Right lobe of liver (tissue), 4 donors: ENCODE measurements at regions not wholly inside any gene's neighbourhood (a gene's known extent, or its start where the extent isn't known, plus 50 kb on each side); places are given as distances from the start of the nearest gene placed in this dataset.

Experiments used
- CTCF ChIP-seq, 4 donors: fragments of 200-600 bp in 3 of 4; fragments of 450-650 bp in 1 of 4; IDR thresholded peaks; one replicate each; pipeline versions ENCODE4 v1.5.1 to v1.8.0; 2016 to 2022; ENCODE audit warnings: antibody characterized with exemption in 4 of 4, mild to moderate bottlenecking in 2 of 4
- POLR2A ChIP-seq: fragments of 450-650 bp; IDR thresholded peaks from one replicate; pipeline ENCODE4 v1.6.1; 2017; ENCODE audit warnings: antibody characterized with exemption, mild to moderate bottlenecking
- donor health status: DM: no; HTN: no; CAD: no.
- donor health status: DM: no; HTN: no; CAD: no.
- donor health status: DM: no; HTN: yes; CAD: no.

- TF ChIP-seq CTCF (IDR thresholded peaks at IDR 0.05) = no peak
- no peak for TF ChIP-seq POLR2A
Observed at GRCh38 chr14:51544471-51544870, 107.2 kb upstream of the FRMD6 start.
